MM.1S (cell line): ENCODE measurements at regions not wholly inside any gene's neighbourhood (a gene's known extent, or its start where the extent isn't known, plus 50 kb on each side); places are given as distances from the start of the nearest gene placed in this dataset.
A peak's percentile ranks its signal among the peaks of the same experiment; 100 is the strongest.
"Not testable (repeated sequence)": the region's sequence is repeated elsewhere in the genome, so short reads cannot be mapped to it uniquely, and the experiment has no call there.

ENCODE experiments used
- DNase-seq: peaks from one replicate; pipeline ENCODE4 v3.0.0-alpha.2; 2015
- H2AFZ ChIP-seq: fragments of 300-600 bp; sonication (generic); 2 replicates; pipeline ENCODE4 v1.6.0; 2016; ENCODE audit warnings: antibody characterized with exemption, low read length
- H3F3A ChIP-seq: fragments of 300-600 bp; sonication (generic); 2 replicates; pipeline ENCODE4 v1.6.1; 2016; ENCODE audit warnings: mild to moderate bottlenecking, antibody characterized with exemption, low read length, moderate library complexity, mixed read lengths; ENCODE audit not compliant: insufficient read depth
- H3K27ac ChIP-seq: fragments of 300-600 bp; sonication (generic); 2 replicates; pipeline ENCODE4 v1.5.1; 2016; ENCODE audit warnings: mild to moderate bottlenecking, low read length
- H3K27me3 ChIP-seq: fragments of 300-600 bp; sonication (generic); replicated peaks from 2 replicates; pipeline ENCODE4 v1.6.0; 2016; ENCODE audit warnings: low read length; ENCODE audit not compliant: insufficient read depth
- H3K36me3 ChIP-seq: fragments of 300-600 bp; sonication (generic); replicated peaks from 2 replicates; pipeline ENCODE4 v1.6.1; 2016; ENCODE audit warnings: mild to moderate bottlenecking, low read length, mixed read lengths; ENCODE audit not compliant: insufficient read depth
- H3K4me1 ChIP-seq: fragments of 300-600 bp; sonication (generic); 2 replicates; pipeline ENCODE4 v1.6.1; 2016; ENCODE audit warnings: low read length, mixed read lengths
- H3K4me2 ChIP-seq: fragments of 300-600 bp; sonication (generic); 2 replicates; pipeline ENCODE4 v1.6.0; 2016; ENCODE audit warnings: low read depth, low read length
- H3K4me3 ChIP-seq: fragments of 300-600 bp; sonication (generic); 2 replicates; pipeline ENCODE4 v1.5.1; 2016; ENCODE audit warnings: low read length, mixed read lengths
- H3K79me2 ChIP-seq: fragments of 300-600 bp; sonication (generic); 2 replicates; pipeline ENCODE4 v1.6.1; 2016; ENCODE audit warnings: mixed run types, low read length, mixed read lengths
- H3K9ac ChIP-seq: fragments of 300-600 bp; sonication (generic); 2 replicates; pipeline ENCODE4 v1.6.1; 2016; ENCODE audit warnings: low read length, mixed read lengths
- H3K9me2 ChIP-seq: fragments of 300-600 bp; sonication (generic); replicated peaks from 2 replicates; pipeline ENCODE4 v1.6.1; 2016; ENCODE audit warnings: mild to moderate bottlenecking, low read length, mixed read lengths; ENCODE audit not compliant: insufficient read depth
- H3K9me3 ChIP-seq: fragments of 300-600 bp; sonication (generic); replicated peaks from 2 replicates; pipeline ENCODE4 v1.6.1; 2016; ENCODE audit warnings: mild to moderate bottlenecking, low read length, mixed read lengths; ENCODE audit not compliant: insufficient read depth
- H4K20me1 ChIP-seq: fragments of 300-600 bp; sonication (generic); 2 replicates; pipeline ENCODE4 v1.6.1; 2016; ENCODE audit warnings: mild to moderate bottlenecking, low read length, moderate library complexity, mixed read lengths; ENCODE audit not compliant: insufficient read depth
- CTCF ChIP-seq: fragments of 300-600 bp; sonication (generic); IDR thresholded peaks from 2 replicates; pipeline ENCODE4 v1.5.1; 2016; ENCODE audit warnings: antibody characterized with exemption, low read length, mixed read lengths
- EZH2 ChIP-seq: fragments of 300-600 bp; sonication (generic); optimal IDR thresholded peaks from 2 replicates; pipeline ENCODE3; 2017; ENCODE audit warnings: low read depth, mild to moderate bottlenecking, antibody characterized with exemption, low read length, mixed read lengths
- EZH2phosphoT487 ChIP-seq: fragments of 300-600 bp; sonication (generic); IDR thresholded peaks from 2 replicates; pipeline ENCODE4 v1.6.1; 2018; ENCODE audit warnings: antibody characterized with exemption, low read length

- not testable (repeated sequence) for H3K4me2 ChIP-seq, H3K4me3 ChIP-seq, H4K20me1 ChIP-seq, H3K27me3 ChIP-seq, H3K4me1 ChIP-seq, H3K9ac ChIP-seq, H3F3A ChIP-seq, H3K36me3 ChIP-seq, H3K27ac ChIP-seq, H3K9me2 ChIP-seq, H3K9me3 ChIP-seq, H3K79me2 ChIP-seq, H2AFZ ChIP-seq
- DNase-seq, result peak; percentile 16
Measured at GRCh38 chr14:70255071-70256057, 66.6 kb upstream of the SLC8A3 start.

- H3K4me2 ChIP-seq, result peak overlapping the region; percentile 43; the same call in 1 of the 2 replicates
- TF ChIP-seq CTCF, result no peak
- H2AFZ ChIP-seq, result 0 out of 2 replicates have a peak overlapping the region, but pooled peaks have one; percentile 31
- H3K27ac ChIP-seq, result no peak overlapping the region
- H3K9ac ChIP-seq, result no peak overlapping the region
- no peak overlapping the region; the same call in 1 of the 2 replicates for H3K4me3 ChIP-seq
- H3K9me2 ChIP-seq, result no peaks in the 10 kb centered on the region
- no peaks in the 10 kb centered on the region for H3K36me3 ChIP-seq
- H3F3A ChIP-seq, result no peaks in the 10 kb centered on the region
- no peaks in the 10 kb centered on the region for H3K4me1 ChIP-seq
- no peaks in the 10 kb centered on the region for H3K27me3 ChIP-seq
- DNase-seq, result peak; percentile 42
- H3K9me3 ChIP-seq, result no peaks in the 10 kb centered on the region
- no peaks in the 10 kb centered on the region for H3K79me2 ChIP-seq
- H4K20me1 ChIP-seq, result no peaks in the 10 kb centered on the region
Measured at GRCh38 chr14:70254476-70254961, 65.8 kb upstream of the SLC8A3 start.

- H3K27me3 ChIP-seq, H3K79me2 ChIP-seq: not testable (repeated sequence)
Measured at GRCh38 chr14:70253547-70253946, 64.8 kb upstream of the SLC8A3 start.

GRCh38 chr14:70245026-70245425 is 56.3 kb upstream of the SLC8A3 start:
- Histone ChIP-seq H3K36me3 (no peaks in the 10 kb centered on the region), H3K9ac (no peak overlapping the region), H3K4me2 (no peak overlapping the region), H3K9me3 (no peaks in the 10 kb centered on the region), H3K79me2 (no peaks in the 10 kb centered on the region), H3F3A (no peaks in the 10 kb centered on the region), H4K20me1 (no peaks in the 10 kb centered on the region), H3K4me3 (no peak overlapping the region), H3K4me1 (no peaks in the 10 kb centered on the region), H3K9me2 (no peaks in the 10 kb centered on the region), H2AFZ (no peak overlapping the region), H3K27me3 (no peaks in the 10 kb centered on the region), H3K27ac (no peak overlapping the region)
- DNase-seq, result no peak
- TF ChIP-seq EZH2 (no peak), EZH2phosphoT487 (no peak), CTCF (no peak)

More at GRCh38 chr14:70253547-70253946, 64.8 kb upstream of the SLC8A3 start:
- not testable (repeated sequence) for H3F3A ChIP-seq, H3K4me3 ChIP-seq, H3K36me3 ChIP-seq, H3K4me2 ChIP-seq, H4K20me1 ChIP-seq, H3K9me2 ChIP-seq, DNase-seq, H2AFZ ChIP-seq, H3K9ac ChIP-seq, H3K9me3 ChIP-seq, H3K27ac ChIP-seq, H3K4me1 ChIP-seq
